Esophagus (tissue), 2 donors: ENCODE measurements at regions not wholly inside any gene's neighbourhood (a gene's known extent, or its start where the extent isn't known, plus 50 kb on each side); places are given as distances from the start of the nearest gene placed in this dataset.

Experiments
- H3K27ac ChIP-seq, 2 donors: one replicate each; pipeline ENCODE4 v1.5.1; 2013; ENCODE audit warnings: low read depth in 2 of 2, mild to moderate bottlenecking in 2 of 2, inconsistent platforms in 1 of 2, low read length in 1 of 2, moderate library complexity in 1 of 2
- H3K27me3 ChIP-seq, 2 donors: one replicate each; pipeline ENCODE4 v1.6.1; 2013; ENCODE audit warnings: low read length in 2 of 2, control low read depth in 1 of 2, mild to moderate bottlenecking in 1 of 2; ENCODE audit not compliant: insufficient read depth in 2 of 2, control insufficient read depth in 1 of 2
- H3K36me3 ChIP-seq, 2 donors: one replicate each; pipeline ENCODE4 v1.6.1; 2013; ENCODE audit warnings: low read length in 1 of 2; ENCODE audit not compliant: control insufficient read depth in 2 of 2, insufficient read depth in 2 of 2
- H3K4me1 ChIP-seq, 2 donors: one replicate each; pipeline ENCODE4 v1.6.1; 2013; ENCODE audit warnings: low read length in 1 of 2; ENCODE audit not compliant: control insufficient read depth in 2 of 2, insufficient read depth in 2 of 2
- H3K4me3 ChIP-seq, 2 donors: one replicate each; pipeline ENCODE4 v1.5.1; 2013; ENCODE audit warnings: low read length in 2 of 2, mild to moderate bottlenecking in 2 of 2, low read depth in 1 of 2, moderate library complexity in 1 of 2
- H3K9me3 ChIP-seq, 2 donors: one replicate each; pipeline ENCODE4 v1.6.1; 2013; ENCODE audit warnings: mild to moderate bottlenecking in 2 of 2, low read depth in 1 of 2, low read length in 1 of 2, moderate library complexity in 1 of 2; ENCODE audit not compliant: control insufficient read depth in 2 of 2, insufficient read depth in 1 of 2
- WGBS, 2 donors: extraction: QIAGEN DNeasy Blood & Tissue Kit; methylation state at CpG; one replicate each; pipeline ENCODE4 v1.1.7; 2013; 5-methylcytosine and 5-hydroxymethylcytosine counted together
- donor health status: healthy with polysubstance abuse.
- donor health status: Bipolar disorder and iron deficiency.

DNA sequence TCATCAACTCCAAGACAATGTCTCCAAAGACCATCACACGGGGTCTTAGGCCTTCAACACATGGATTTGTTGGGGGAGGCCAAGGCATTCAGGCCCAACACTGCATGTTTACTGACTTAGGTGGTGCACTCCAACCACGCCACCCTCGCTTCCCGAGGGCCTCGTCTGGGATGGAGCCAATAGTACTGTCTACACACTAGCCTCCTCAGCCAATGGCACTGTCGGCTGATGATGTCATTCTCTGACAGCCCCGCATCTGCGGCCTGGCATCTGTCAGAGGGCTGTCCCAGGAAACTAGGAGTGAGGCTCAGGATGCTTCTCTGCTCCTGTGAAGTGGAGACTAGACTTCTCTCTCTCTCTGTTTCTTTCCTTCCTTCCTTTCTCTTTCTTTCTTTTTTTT is 96.6 kb downstream of the TEX26 start:
- no peak overlapping the region for H3K4me3 ChIP-seq
- no peak overlapping the region for H3K27ac ChIP-seq
- H3K9me3 ChIP-seq = no peaks in the 10 kb centered on the region
- peaks cover 0 to 12% of the 10 kb centered on the region in 2 donors for H3K4me1 ChIP-seq
- H3K36me3 ChIP-seq = no peaks in the 10 kb centered on the region
- WGBS, 2 donors = 91 to 93% methylated on average over 8 of the region's 8 CpGs
- H3K27me3 ChIP-seq = no peaks in the 10 kb centered on the region

DNA sequence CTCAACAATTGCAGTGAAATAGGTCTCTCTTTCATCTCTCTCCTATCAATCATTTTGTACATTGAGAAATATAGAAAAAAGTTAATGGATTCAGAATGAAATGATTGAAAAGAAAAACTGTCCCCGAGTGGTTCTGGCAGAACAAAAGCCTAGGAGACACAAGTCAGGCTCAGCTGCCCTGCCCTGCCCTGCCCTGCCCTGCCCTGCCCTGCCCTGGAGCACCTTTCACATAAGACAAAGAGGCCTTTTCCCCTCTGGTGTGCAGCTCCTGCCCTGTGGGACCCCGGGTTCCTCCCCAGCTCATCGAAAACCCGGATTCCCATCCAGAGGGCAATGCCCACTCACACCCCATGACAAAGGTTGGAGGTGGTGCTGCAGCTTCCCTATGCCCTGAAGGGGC is 94.7 kb downstream of the TEX26 start:
- Histone ChIP-seq H3K4me3 (no peak overlapping the region), H3K27ac (no peak overlapping the region), H3K27me3 (no peaks in the 10 kb centered on the region), H3K9me3 (no peaks in the 10 kb centered on the region), H3K4me1 (peaks cover 0 to 5% of the 10 kb centered on the region in 2 donors), H3K36me3 (no peaks in the 10 kb centered on the region)
- 49 to 57% methylated on average over 4 of the region's 4 CpGs for WGBS, 2 donors
